GM12864 (cell line): ENCODE measurements at regions not wholly inside any gene's neighbourhood (a gene's known extent, or its start where the extent isn't known, plus 50 kb on each side); places are given as distances from the start of the nearest gene placed in this dataset.
"Not testable (repeated sequence)": the region's sequence is repeated elsewhere in the genome, so short reads cannot be mapped to it uniquely, and the experiment has no call there.

Source experiments
- DNase-seq: peaks from one replicate; pipeline ENCODE4 v3.0.0-alpha.2; 2011; ENCODE audit warnings: low read depth
- H3K4me3 ChIP-seq: 2 replicates; pipeline ENCODE4 v1.5.1; 2011; ENCODE audit warnings: mild to moderate bottlenecking, low read depth, low read length, control low read depth
- TF ChIP-seq, protein P1 (sequence below): IDR thresholded peaks from 2 replicates; pipeline ENCODE4 v1.5.1; 2011; ENCODE audit warnings: low read depth, mild to moderate bottlenecking, moderate library complexity, low read length, control low read depth, inconsistent platforms; ENCODE audit errors: missing control alignments

- TF ChIP-seq, protein P1, sequence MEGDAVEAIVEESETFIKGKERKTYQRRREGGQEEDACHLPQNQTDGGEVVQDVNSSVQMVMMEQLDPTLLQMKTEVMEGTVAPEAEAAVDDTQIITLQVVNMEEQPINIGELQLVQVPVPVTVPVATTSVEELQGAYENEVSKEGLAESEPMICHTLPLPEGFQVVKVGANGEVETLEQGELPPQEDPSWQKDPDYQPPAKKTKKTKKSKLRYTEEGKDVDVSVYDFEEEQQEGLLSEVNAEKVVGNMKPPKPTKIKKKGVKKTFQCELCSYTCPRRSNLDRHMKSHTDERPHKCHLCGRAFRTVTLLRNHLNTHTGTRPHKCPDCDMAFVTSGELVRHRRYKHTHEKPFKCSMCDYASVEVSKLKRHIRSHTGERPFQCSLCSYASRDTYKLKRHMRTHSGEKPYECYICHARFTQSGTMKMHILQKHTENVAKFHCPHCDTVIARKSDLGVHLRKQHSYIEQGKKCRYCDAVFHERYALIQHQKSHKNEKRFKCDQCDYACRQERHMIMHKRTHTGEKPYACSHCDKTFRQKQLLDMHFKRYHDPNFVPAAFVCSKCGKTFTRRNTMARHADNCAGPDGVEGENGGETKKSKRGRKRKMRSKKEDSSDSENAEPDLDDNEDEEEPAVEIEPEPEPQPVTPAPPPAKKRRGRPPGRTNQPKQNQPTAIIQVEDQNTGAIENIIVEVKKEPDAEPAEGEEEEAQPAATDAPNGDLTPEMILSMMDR, result no peak
- no peak overlapping the region for H3K4me3 ChIP-seq
- no peak for DNase-seq
These were observed 135.3 kb downstream of the RTP5 start for GRCh38 chr2:242004902-242005230.

DNA sequence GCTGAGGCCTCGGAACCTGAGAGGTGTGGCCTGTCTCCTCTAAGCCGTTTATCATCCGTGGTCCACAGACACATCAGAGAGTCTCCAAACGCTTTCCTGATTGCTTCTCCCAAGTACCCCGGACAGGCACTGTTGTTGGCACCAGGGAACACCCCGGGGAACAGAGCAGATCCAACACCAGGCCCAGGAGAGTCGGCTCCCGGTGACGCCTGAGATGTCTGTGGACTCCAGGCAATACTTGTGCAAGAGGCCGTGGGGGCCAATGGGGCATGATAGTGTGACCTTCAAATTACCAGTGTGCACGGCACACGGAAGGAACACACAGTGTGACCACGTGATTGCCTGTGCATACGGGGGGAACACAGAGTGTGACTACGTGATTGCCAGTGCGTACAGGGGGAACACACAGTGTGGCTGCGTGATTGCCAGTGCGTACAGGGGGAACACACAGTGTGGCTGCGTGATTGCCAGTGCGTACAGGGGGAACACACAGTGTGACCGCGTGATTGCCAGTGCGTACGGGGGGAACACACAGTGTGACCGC, 136.6 kb downstream of the RTP5 start:
- DNase-seq, result not testable (repeated sequence)

DNA sequence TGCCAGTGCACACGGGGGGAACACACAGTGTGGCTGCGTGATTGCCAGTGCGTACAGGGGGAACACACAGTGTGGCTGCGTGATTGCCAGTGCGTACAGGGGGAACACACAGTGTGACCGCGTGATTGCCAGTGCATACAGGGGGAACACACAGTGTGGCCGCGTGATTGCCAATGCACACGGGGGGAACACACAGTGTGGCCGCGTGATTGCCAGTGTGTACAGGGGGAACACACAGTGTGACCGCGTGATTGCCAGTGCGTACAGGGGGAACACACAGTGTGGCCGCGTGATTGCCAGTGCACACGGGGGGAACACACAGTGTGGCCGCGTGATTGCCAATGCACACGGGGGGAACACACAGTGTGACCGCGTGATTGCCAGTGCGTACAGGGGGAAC, 139.4 kb downstream of the RTP5 start:
- not testable (repeated sequence) for H3K4me3 ChIP-seq, DNase-seq

More for the DNA sequence above, 136.6 kb downstream of the RTP5 start:
- not testable (repeated sequence) for H3K4me3 ChIP-seq

DNA sequence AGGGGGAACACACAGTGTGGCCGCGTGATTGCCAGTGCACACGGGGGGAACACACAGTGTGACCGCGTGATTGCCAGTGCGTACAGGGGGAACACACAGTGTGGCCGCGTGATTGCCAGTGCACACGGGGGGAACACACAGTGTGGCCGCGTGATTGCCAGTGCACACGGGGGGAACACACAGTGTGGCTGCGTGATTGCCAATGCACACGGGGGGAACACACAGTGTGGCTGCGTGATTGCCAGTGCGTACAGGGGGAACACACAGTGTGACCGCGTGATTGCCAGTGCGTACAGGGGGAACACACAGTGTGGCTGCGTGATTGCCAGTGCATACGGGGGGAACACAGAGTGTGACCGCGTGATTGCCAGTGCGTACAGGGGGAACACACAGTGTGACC, 140.3 kb downstream of the RTP5 start:
- not testable (repeated sequence) for H3K4me3 ChIP-seq, DNase-seq

GRCh38 chr2:242010252-242011166, 141.0 kb downstream of the RTP5 start:
- not testable (repeated sequence) for H3K4me3 ChIP-seq

GRCh38 chr2:242011167-242011513, 141.6 kb downstream of the RTP5 start:
- no peak for DNase-seq
- H3K4me3 ChIP-seq, result no peak overlapping the region
- TF ChIP-seq, protein P1, result no peak

More at GRCh38 chr2:242010252-242011166, 141.0 kb downstream of the RTP5 start:
- not testable (repeated sequence) for DNase-seq

- no peak overlapping the region for H3K4me3 ChIP-seq
- DNase-seq, result no peak
- TF ChIP-seq, protein P1, result no peak
These were observed 142.0 kb downstream of the RTP5 start for GRCh38 chr2:242011516-242011915.

DNA sequence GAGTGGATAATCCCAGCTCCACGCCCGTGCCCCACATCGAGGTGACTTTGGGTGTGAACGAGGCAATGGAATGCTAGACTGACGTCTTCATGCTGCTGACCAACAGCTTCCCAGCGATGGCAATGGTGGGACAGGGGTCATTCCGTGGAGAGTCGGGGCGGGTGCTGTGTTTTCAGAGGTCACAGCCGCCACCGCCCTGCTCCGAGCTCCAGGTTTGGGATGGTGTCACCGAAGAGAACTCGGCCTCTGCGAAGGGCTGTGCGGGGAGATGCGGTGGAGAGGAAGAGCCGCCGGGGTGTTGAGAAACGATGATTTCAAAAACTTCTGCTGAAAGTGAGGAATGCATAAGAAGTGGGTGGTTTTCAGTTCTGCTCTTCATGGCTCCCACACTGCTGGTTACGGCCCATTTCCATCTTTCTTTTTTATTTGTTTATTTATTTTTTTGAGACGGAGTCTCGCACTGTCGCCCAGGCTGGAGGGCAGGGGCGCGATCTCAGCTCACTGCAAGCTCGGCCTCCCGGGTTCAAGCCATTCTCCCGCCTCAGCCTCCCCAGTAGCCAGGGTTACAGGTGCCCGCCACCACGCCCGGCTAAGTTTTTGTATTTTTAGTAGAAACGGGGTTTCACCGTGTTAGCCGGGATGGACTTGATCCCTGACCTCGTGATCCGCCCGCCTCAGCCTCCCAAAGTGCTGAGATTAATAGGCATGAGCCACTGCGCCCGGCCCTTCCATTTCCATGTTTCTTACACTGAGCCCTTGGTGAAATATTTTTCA, 142.6 kb downstream of the RTP5 start:
- no peak for DNase-seq
- TF ChIP-seq, protein P1, result no peak
- H3K4me3 ChIP-seq, result no peak overlapping the region
